SJCRH30 (cell line): ENCODE measurements at regions not wholly inside any gene's neighbourhood (a gene's known extent, or its start where the extent isn't known, plus 50 kb on each side); places are given as distances from the start of the nearest gene placed in this dataset.

ENCODE experiments used
- DNase-seq, 2 experiments: peaks; one replicate each; pipeline ENCODE4 v3.0.0-alpha.2; 2015 to 2020
- H3K27ac ChIP-seq: fragments of 250-450 bp; sonication (Bioruptor Pico); 2 replicates; pipeline ENCODE4 v1.5.1; 2020; ENCODE audit warnings: mild to moderate bottlenecking, moderate library complexity
- H3K27me3 ChIP-seq: fragments of 250-450 bp; sonication (Bioruptor Pico); 2 replicates; pipeline ENCODE4 v1.5.1; 2020; ENCODE audit warnings: mild to moderate bottlenecking, moderate library complexity
- H3K36me3 ChIP-seq: fragments of 250-450 bp; sonication (Bioruptor Pico); 2 replicates; pipeline ENCODE4 v1.5.1; 2020; ENCODE audit warnings: mild to moderate bottlenecking, moderate library complexity
- H3K4me1 ChIP-seq: fragments of 250-450 bp; sonication (Bioruptor Pico); 2 replicates; pipeline ENCODE4 v1.5.1; 2020; ENCODE audit warnings: mild to moderate bottlenecking, moderate library complexity
- H3K4me3 ChIP-seq: fragments of 250-450 bp; sonication (Bioruptor Pico); 2 replicates; pipeline ENCODE4 v1.5.1; 2020; ENCODE audit warnings: mild to moderate bottlenecking, moderate library complexity
- H3K9me3 ChIP-seq: fragments of 250-450 bp; sonication (Bioruptor Pico); replicated peaks from 2 replicates; pipeline ENCODE4 v1.5.1; 2020; ENCODE audit warnings: mild to moderate bottlenecking, moderate library complexity

DNA sequence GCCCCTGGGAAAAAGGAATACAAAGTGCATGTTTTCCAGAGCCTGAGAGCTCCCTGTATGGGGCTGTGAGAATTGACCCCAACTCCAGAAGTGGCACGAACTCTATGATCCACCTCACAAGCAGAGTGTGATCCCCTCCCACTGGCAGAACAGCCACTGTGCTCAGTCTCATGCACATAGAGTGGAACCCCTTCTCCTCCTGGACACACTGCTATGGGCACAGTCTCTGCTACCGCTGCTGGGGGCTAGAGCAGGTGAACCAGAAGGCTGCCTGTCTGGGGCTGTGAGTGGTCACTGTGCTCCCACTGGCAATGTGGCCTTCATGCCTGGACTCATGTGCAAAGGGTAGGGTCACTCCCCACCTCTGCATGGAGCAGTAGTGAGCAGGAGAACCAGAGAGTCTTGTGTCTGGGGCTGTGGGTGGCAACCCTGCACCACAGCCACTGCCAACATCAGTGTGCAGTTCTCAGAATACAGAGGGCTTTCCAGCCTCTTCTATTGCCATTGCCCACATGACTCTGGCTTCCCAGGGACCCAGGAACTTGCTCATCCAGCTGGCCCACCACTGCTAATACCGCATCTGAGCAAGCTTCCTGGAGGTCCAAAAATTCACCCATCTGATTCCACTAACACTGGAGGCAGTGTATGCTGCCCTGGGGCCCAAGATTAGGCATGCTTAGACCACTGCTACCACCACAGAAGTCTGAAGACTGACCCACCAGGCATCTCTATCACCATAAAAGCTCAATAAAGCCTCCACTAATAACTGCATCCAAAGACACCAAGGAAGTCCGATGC, 343.7 kb upstream of the SOX14 start:
- Histone ChIP-seq H3K4me3 (no peak overlapping the region), H3K27me3 (no peaks in the 10 kb centered on the region), H3K4me1 (no peaks in the 10 kb centered on the region), H3K9me3 (peaks cover 4% of the 10 kb centered on the region), H3K36me3 (no peaks in the 10 kb centered on the region), H3K27ac (no peak overlapping the region)
- no peak for DNase-seq

DNA sequence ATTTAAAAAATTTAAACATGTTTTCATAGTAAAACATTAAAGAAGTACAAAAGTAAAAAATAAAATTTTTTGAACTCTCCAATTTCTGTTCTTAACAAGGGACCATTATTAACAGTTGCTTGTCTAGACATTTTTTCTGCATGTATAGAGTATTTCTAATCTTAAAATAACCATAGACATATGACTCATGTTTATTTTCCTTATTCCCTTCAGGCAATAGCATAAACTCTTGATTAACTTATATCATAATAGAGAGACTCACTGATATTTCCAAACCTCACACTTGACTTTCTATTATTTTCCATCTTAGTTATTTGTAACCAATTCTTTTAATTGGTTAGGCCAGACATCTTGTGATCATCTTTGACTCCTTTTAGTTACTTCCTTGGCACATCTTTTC, 325.6 kb upstream of the SOX14 start:
- H3K4me1 ChIP-seq = no peaks in the 10 kb centered on the region
- no peaks in the 10 kb centered on the region for H3K36me3 ChIP-seq
- no peak for DNase-seq

DNA sequence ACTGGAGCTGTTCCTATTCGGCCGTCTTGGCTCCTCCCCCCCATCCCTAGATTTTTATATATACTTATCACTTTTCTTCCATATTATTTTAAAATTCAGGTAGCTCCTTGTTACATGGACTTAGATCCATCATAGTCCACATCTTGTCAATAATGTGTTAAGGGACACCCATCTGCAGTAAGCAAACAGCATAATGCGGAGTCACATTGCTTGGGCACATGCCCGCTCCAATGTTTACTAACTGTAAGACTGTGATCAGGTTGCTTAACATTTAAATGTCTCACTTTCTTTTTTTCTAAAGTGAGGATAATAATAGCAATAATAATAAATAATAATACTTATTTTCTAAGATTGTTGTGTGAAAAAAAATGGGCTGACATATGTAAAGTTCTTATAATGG, 303.2 kb upstream of the SOX14 start:
- Histone ChIP-seq H3K4me3 (no peak overlapping the region), H3K27ac (no peak overlapping the region), H3K9me3 (no peaks in the 10 kb centered on the region; the same call in 1 of the 2 replicates), H3K4me1 (0 out of 2 replicates have a peak, but pooled peaks cover 10% of the 10 kb centered on the region), H3K36me3 (no peaks in the 10 kb centered on the region), H3K27me3 (no peaks in the 10 kb centered on the region)
- no peak for DNase-seq

More for the DNA sequence above, 325.6 kb upstream of the SOX14 start:
- no peak overlapping the region for H3K27ac ChIP-seq
- no peaks in the 10 kb centered on the region for H3K27me3 ChIP-seq
- H3K9me3 ChIP-seq = no peaks in the 10 kb centered on the region; the same call in 1 of the 2 replicates
- no peak overlapping the region for H3K4me3 ChIP-seq

DNA sequence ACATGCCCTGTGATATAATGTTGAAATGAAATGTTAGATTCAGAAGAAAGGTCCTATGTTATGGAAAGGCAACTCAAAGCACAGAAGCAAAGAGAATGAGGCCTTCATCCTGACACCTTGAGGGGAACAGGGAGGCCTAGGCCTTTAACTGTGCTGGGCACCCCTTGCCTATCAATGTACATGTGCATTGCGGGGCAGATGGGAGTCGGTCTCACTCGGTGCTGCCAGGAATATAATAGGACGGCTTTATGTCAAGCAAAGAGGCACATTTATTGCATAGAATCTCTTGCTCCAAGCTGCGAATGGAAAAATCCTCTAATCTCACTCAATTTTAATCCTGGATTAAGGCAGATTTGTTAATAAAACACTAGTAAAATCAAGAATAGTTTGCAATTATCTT, 301.0 kb upstream of the SOX14 start:
- H3K4me1 ChIP-seq = peaks cover 25% of the 10 kb centered on the region
- H3K4me3 ChIP-seq = no peak overlapping the region
- DNase-seq = no peak
- H3K27me3 ChIP-seq = no peaks in the 10 kb centered on the region
- no peak overlapping the region for H3K27ac ChIP-seq
- no peaks in the 10 kb centered on the region; the same call in 1 of the 2 replicates for H3K9me3 ChIP-seq
- H3K36me3 ChIP-seq = no peaks in the 10 kb centered on the region

DNA sequence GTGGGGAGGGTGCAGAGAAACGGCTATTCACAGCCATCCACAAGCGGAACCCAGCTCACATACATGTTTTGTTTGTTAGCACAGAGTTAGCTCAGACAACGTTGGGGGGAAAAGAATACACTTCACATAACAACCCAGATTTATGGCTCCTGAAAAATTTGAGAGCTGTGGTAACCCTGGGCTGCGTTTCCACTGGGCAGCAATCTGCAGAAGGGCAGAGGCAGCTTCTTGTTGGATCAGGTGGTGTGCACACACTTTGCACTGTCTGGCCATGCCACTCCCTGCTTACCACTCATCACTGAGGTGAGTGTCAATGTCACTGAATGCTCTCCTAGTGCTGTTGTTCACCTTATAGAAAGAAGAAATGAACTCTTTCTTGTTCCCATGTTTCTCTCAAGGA, 299.8 kb upstream of the SOX14 start:
- Histone ChIP-seq H3K4me1 (peaks cover 33% of the 10 kb centered on the region), H3K27ac (no peak overlapping the region), H3K36me3 (no peaks in the 10 kb centered on the region), H3K4me3 (no peak overlapping the region), H3K9me3 (no peaks in the 10 kb centered on the region; the same call in 1 of the 2 replicates), H3K27me3 (no peaks in the 10 kb centered on the region)
- DNase-seq = no peak

DNA sequence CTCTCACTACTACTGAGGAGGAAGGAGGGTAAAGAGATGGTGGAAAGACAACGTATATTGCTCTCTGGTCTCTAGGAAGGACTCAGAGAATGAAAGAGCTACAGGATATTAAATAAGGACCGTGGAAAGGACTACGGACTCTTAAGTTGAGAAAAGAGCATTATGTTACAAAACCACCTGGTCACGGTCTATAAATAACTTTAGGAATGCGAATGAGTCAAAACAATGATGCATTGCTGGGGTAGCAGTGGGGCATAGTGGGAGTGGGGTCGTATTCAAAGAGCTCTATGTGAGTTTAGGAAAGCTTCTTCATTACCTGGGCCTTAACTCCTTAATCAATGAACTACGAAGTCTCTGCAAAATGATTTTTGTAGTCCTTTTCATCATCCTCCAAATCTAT, 295.7 kb upstream of the SOX14 start:
- no peaks in the 10 kb centered on the region; the same call in 1 of the 2 replicates for H3K9me3 ChIP-seq
- H3K4me1 ChIP-seq = peaks cover 33% of the 10 kb centered on the region
- H3K27ac ChIP-seq = peak overlapping the region; percentile 91
- DNase-seq = peak; percentile 61 to 84
- no peaks in the 10 kb centered on the region for H3K36me3 ChIP-seq
- H3K27me3 ChIP-seq = no peaks in the 10 kb centered on the region
- peak overlapping the region; percentile 32 for H3K4me3 ChIP-seq

DNA sequence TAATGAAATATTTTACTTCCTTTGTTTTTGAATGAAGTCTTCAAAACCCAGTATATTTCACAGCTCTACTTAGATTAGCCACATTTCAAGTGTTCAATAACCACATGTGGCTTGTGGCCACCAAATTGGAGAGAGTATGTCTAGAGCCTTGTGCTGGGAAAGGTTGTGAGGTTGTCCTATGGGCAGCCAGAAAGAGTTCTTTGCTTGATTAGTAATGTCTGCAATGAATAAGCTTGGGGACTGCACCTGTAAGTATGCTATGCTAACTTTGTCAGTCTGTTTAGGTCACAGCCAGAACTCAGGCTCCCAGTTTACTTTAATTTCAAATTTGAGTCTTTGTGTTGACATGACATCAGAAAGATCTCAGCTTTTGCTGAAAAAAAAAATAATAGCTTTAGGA, 294.9 kb upstream of the SOX14 start:
- peaks cover 33% of the 10 kb centered on the region for H3K4me1 ChIP-seq
- no peaks in the 10 kb centered on the region for H3K36me3 ChIP-seq
- no peaks in the 10 kb centered on the region; the same call in 1 of the 2 replicates for H3K9me3 ChIP-seq
- H3K27ac ChIP-seq = peak overlapping the region; percentile 91
- H3K27me3 ChIP-seq = no peaks in the 10 kb centered on the region
- H3K4me3 ChIP-seq = no peak overlapping the region
- DNase-seq = peak in 1 of 2 experiments; percentile 22

DNA sequence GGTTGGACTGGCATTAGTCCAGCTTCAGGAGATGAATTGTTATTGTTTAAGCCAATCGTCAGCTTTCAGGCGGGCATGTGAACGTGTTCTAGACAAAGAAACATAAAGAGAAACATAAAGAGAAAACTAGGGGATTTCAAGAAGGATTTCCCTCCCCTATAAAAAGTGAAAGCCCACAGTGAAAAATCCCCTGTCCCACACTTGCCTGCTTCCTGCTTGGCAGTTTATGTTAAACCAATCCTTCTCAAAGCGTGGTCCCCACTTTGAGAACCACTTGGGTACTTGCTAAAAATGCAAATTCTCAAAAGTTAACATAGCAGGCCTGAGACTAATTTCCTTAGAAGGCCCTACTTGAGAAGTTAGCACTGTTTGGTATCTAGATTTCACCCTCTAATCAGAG, 293.0 kb upstream of the SOX14 start:
- H3K9me3 ChIP-seq = no peaks in the 10 kb centered on the region
- H3K36me3 ChIP-seq = no peaks in the 10 kb centered on the region
- H3K27me3 ChIP-seq = no peaks in the 10 kb centered on the region
- no peak overlapping the region for H3K27ac ChIP-seq
- no peak for DNase-seq
- no peak overlapping the region for H3K4me3 ChIP-seq
- peaks cover 23% of the 10 kb centered on the region for H3K4me1 ChIP-seq

DNA sequence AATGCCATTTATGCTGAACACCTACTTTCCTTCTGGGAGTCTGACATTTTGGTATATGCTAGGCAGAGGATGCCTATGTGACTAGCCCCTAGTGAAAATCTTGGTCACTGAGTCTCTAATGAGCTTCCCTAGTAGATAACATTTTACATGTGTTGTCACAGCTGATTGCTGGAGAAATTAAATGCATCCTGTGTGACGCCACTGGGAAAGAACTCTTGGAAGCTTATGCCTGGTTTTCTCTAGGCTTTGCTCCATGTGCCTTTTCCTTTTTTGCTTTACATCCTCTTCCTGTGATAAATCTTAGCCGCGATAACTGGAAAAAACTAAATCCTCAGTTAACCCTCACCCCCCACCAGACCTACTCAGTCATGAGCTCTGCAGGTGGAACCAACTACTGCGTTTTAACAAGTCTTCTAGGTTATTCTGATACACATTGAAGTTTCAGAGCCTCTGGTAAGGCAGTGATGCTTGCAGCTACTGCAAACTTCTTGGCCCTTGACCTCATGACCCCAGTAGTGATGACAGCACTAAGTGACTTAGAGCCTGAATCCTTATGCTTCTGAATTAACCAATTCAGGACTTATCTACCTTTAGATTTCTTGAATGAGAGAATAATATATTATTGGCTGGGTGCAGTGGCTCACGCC, 292.4 kb upstream of the SOX14 start:
- peaks cover 21% of the 10 kb centered on the region for H3K4me1 ChIP-seq
- DNase-seq = no peak
- no peak overlapping the region for H3K4me3 ChIP-seq
- H3K27ac ChIP-seq = no peak overlapping the region
- H3K27me3 ChIP-seq = no peaks in the 10 kb centered on the region
- H3K36me3 ChIP-seq = no peaks in the 10 kb centered on the region
- no peaks in the 10 kb centered on the region for H3K9me3 ChIP-seq

DNA sequence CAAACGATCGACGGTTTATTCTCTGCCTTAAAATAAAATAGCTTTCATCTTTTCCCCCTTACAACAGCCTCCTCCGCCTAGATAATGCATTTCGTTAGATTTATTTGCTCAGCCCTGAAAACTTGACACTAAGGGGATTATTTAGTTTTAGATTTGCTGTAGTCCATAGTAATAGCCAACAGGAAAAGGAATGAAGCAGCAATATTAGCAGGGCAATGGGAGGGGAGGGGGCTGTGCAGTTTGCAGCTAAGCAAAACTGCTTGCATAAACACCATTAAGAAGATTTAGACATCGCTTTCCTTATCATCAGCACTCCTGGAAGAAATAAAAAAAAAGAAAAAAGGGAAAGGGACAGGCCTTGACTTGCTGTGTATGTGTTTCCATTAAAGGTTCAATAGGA, 286.5 kb upstream of the SOX14 start:
- DNase-seq = no peak
- Histone ChIP-seq H3K27me3 (no peaks in the 10 kb centered on the region), H3K4me3 (no peak overlapping the region), H3K4me1 (no peaks in the 10 kb centered on the region), H3K27ac (no peak overlapping the region), H3K9me3 (no peaks in the 10 kb centered on the region), H3K36me3 (no peaks in the 10 kb centered on the region)

DNA sequence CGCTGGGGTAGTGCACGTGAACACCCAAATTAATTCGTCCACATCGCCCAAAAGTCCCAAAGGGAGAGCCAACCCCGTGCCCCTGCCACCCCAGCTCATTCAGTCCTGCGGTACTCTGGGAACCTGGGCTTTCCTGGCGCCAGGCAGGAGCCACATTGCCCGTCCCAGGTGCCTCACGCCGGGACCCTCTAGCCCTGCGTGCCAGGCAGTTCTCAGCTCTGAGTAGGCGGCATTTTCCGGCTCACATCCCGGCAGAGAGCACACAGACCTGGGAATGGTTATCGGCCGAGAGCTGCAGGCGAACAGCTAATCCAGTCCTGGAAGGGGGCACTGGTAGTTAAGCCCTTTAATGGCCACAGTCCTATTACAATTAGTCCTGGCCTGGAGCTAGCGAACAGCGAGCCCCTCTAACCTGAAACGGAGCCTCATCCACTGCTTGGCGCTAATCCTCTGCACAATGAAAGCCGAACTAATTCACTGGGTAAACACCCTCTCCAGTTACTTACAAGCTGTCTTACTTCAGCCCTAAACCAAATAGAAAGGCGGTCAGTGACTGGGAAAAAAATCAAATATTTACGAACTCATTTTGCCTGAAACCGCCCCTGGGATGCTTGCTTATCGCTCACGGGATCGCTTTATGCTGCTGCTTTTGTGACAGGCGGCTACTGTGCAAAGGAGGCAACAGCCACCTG, 254.6 kb upstream of the SOX14 start:
- Histone ChIP-seq H3K36me3 (no peaks in the 10 kb centered on the region), H3K4me3 (peak overlapping the region; percentile 57), H3K9me3 (no peaks in the 10 kb centered on the region; the same call in 1 of the 2 replicates), H3K27ac (peak overlapping the region; percentile 92), H3K27me3 (no peaks in the 10 kb centered on the region), H3K4me1 (peaks cover 11% of the 10 kb centered on the region; the same call in 1 of the 2 replicates)
- peak; percentile 89 to 94 for DNase-seq

DNA sequence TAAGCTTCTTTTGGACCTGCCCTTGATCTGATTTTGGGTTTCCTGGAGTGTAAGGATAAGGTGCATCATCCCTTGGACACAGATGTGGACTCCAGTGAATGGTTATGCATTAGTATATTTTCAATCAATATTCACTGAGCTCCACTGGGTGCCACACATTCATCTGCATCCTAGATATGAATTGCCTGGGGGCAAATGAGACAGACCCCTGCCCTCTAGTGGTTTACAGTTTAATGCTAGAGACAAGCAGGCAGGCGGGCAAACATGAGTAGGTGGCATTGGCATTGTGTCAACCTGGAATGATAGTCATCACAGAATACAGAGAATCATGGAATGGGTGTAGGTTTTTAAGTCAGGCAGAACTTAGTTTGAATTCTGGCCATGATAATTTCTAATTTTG, 252.5 kb upstream of the SOX14 start:
- Histone ChIP-seq H3K4me1 (peaks cover 11% of the 10 kb centered on the region; the same call in 1 of the 2 replicates), H3K9me3 (no peaks in the 10 kb centered on the region; the same call in 1 of the 2 replicates), H3K27ac (no peak overlapping the region)

DNA sequence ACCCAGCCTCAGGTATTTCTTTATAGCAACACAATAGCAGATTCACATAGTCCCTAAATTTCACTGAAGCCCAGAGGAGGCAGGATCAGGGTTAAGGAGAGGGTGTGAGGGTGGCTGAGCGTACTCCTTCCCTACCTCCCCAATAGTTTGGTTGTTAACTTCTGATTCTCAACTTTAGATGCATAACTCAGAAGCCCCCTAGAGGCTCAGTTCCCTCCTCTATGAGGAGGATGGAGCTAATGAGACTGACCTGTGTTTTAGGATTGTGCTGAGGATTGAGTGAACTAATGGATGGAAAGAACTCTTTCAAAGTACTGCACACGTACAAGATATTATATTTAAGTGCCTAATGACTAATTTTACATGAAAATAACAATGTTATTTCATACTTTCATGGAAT, 249.3 kb upstream of the SOX14 start:
- peak in 1 of 2 experiments; percentile 15 for DNase-seq
- Histone ChIP-seq H3K9me3 (no peaks in the 10 kb centered on the region), H3K4me3 (no peak overlapping the region), H3K27ac (no peak overlapping the region), H3K36me3 (no peaks in the 10 kb centered on the region), H3K4me1 (peaks cover 5% of the 10 kb centered on the region; the same call in 1 of the 2 replicates), H3K27me3 (no peaks in the 10 kb centered on the region)

More for the DNA sequence above, 252.5 kb upstream of the SOX14 start:
- no peak overlapping the region for H3K4me3 ChIP-seq
- H3K36me3 ChIP-seq = no peaks in the 10 kb centered on the region
- no peaks in the 10 kb centered on the region for H3K27me3 ChIP-seq
- no peak for DNase-seq

DNA sequence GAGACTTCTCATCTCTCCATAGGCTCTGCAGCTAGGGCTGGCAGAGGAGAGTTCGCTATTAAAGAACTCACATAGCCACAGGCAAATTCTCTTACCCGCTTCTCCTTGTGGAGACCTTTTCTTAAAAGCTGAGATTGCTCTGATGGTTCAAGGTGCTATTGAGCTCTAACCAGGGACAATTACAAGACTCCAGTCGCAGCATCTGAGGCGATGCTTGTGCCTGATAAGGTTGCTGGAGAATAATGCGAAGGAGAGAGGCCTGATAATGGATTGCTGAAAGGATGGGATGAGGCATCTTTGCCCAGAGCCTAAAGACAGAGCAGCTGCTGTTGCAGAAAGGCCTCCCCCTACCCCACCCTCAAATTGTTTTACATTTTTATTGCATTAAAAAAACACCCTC, 244.5 kb upstream of the SOX14 start:
- H3K4me1 ChIP-seq = no peaks in the 10 kb centered on the region
- H3K36me3 ChIP-seq = no peaks in the 10 kb centered on the region
- DNase-seq = no peak
- H3K27ac ChIP-seq = no peak overlapping the region
- no peak overlapping the region for H3K4me3 ChIP-seq
- no peaks in the 10 kb centered on the region for H3K9me3 ChIP-seq
- H3K27me3 ChIP-seq = no peaks in the 10 kb centered on the region

DNA sequence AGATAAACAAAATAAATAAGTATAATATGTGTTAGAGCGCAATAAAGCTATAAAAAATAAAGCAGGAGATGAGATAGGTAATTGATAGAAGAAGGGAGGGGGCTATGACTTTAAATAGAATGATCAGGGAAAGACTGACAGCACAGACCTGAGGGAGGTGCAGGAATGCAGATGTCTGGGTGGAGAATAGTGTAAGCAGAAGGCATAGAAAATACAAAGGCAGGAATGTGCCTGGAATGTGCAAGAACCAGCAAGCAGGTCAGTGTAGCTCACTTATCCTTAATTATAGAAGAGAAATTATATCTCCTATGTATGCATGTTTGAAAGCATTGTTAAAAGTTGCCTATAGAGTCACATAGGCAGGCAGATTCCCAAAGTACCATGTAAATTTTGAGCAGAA, 239.4 kb upstream of the SOX14 start:
- Histone ChIP-seq H3K4me1 (no peaks in the 10 kb centered on the region), H3K36me3 (no peaks in the 10 kb centered on the region), H3K27ac (no peak overlapping the region), H3K4me3 (no peak overlapping the region), H3K9me3 (no peaks in the 10 kb centered on the region), H3K27me3 (no peaks in the 10 kb centered on the region)
- DNase-seq = no peak
